Activated CD4-positive, alpha-beta T cell treated with anti-CD3 and anti-CD28 coated beads, Interleukin-2, amount 10 ng/mL, durations not matched to agents 7 days and 5 days (primary cell): ENCODE measurements at regions not wholly inside any gene's neighbourhood (a gene's known extent, or its start where the extent isn't known, plus 50 kb on each side); places are given as distances from the start of the nearest gene placed in this dataset.

ENCODE experiments used
- CTCF ChIA-PET: fragments of 350-600 bp; sonication (Branson Sonifier 250); formaldehyde crosslinking; loops from one replicate; lab custom pipeline; 2021; ENCODE audit warnings: antibody characterized with exemption; lab: Charles Lee
- POLR2A ChIA-PET: fragments of 350-600 bp; sonication (Branson Sonifier 250); formaldehyde crosslinking; loops from one replicate; lab custom pipeline; 2021; ENCODE audit warnings: antibody characterized with exemption; lab: Charles Lee
- DNase-seq: peaks from one replicate; pipeline ENCODE4 v3.0.0-alpha.2; 2020
- H3K27ac Mint-ChIP-seq: one replicate; pipeline ENCODE4 v1.8.0; 2021; ENCODE audit warnings: mild to moderate bottlenecking, moderate library complexity, mixed read lengths
- H3K27me3 Mint-ChIP-seq: one replicate; pipeline ENCODE4 v1.8.0; 2021; ENCODE audit warnings: mixed read lengths
- H3K36me3 Mint-ChIP-seq: one replicate; pipeline ENCODE4 v1.8.0; 2021; ENCODE audit warnings: low read depth, mixed read lengths
- H3K4me1 Mint-ChIP-seq: one replicate; pipeline ENCODE4 v1.8.0; 2021; ENCODE audit warnings: mixed read lengths
- H3K4me3 Mint-ChIP-seq: one replicate; pipeline ENCODE4 v1.8.0; 2021; ENCODE audit warnings: mild to moderate bottlenecking, moderate library complexity, mixed read lengths
- H3K9me3 Mint-ChIP-seq: one replicate; pipeline ENCODE4 v1.8.0; 2021; ENCODE audit warnings: mixed read lengths

DNA sequence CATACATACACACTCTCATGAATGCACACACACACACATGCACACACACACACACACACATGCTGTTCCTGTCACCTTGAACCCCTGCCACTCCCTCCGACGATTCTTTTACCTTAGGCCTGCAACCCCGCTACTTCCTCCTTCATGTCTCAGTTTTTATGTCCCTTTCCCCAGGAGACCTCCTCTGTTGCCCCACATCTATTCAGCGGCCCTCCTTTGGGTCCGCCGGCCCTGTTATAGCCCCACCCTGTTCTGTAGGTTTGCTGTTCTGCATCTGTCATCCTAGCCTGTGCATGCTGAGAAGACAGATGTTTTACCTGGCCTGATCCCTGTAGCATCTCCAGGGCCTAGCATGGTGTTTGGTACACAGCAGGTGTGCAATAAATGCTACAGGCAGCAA is 161.6 kb upstream of the PCBD1 start:
- Mint-ChIP-seq H3K27me3 (no peaks in the 10 kb centered on the region), H3K9me3 (no peaks in the 10 kb centered on the region), H3K27ac (no peak overlapping the region), H3K4me3 (no peak overlapping the region), H3K4me1 (no peaks in the 10 kb centered on the region), H3K36me3 (no peaks in the 10 kb centered on the region)
- CTCF ChIA-PET, result interaction anchor here (0.7 kb wide), 1 partner anchor 10 kb away, joined by 3 read pairs; no protein-coding TSS in a partner anchor
- DNase-seq, result no peak
- POLR2A ChIA-PET, result no interaction called here

GRCh38 chr10:71052076-71052660 is 160.2 kb upstream of the UNC5B start:
- Mint-ChIP-seq H3K27me3 (peaks cover 4% of the 10 kb centered on the region), H3K9me3 (no peaks in the 10 kb centered on the region), H3K4me1 (no peaks in the 10 kb centered on the region), H3K4me3 (no peak overlapping the region), H3K36me3 (no peaks in the 10 kb centered on the region), H3K27ac (no peak overlapping the region)
- POLR2A ChIA-PET, result no interaction called here
- DNase-seq, result no peak
- CTCF ChIA-PET, result interaction anchor here (1.5 kb wide), 1 partner anchor 12 kb away, joined by 3 read pairs; no protein-coding TSS in a partner anchor

DNA sequence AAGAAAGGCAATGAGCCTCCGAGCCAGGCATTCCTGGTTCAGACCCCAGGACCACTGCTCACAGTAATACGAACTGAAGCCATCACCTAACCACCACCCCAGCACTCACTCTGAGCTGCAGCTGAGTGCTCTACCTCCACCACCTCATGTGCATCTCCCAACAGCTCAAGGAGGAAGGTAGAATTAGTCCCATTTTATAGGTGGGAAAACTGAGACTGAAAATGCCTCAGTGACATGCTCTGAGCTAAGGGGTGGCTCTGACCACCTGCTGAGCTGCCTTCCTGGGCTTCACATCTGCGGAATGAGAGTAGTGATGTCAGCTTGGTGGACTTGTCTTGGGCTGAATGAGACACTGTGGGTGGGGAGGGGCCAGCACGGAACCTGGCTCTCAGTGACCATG is 159.7 kb upstream of the UNC5B start:
- Mint-ChIP-seq H3K4me3 (no peak overlapping the region), H3K27me3 (peaks cover 4% of the 10 kb centered on the region), H3K36me3 (no peaks in the 10 kb centered on the region), H3K4me1 (no peaks in the 10 kb centered on the region), H3K9me3 (no peaks in the 10 kb centered on the region), H3K27ac (no peak overlapping the region)
- DNase-seq, result no peak
- CTCF ChIA-PET, result interaction anchor here (1.5 kb wide), 1 partner anchor 12 kb away, joined by 3 read pairs; no protein-coding TSS in a partner anchor
- POLR2A ChIA-PET, result no interaction called here

DNA sequence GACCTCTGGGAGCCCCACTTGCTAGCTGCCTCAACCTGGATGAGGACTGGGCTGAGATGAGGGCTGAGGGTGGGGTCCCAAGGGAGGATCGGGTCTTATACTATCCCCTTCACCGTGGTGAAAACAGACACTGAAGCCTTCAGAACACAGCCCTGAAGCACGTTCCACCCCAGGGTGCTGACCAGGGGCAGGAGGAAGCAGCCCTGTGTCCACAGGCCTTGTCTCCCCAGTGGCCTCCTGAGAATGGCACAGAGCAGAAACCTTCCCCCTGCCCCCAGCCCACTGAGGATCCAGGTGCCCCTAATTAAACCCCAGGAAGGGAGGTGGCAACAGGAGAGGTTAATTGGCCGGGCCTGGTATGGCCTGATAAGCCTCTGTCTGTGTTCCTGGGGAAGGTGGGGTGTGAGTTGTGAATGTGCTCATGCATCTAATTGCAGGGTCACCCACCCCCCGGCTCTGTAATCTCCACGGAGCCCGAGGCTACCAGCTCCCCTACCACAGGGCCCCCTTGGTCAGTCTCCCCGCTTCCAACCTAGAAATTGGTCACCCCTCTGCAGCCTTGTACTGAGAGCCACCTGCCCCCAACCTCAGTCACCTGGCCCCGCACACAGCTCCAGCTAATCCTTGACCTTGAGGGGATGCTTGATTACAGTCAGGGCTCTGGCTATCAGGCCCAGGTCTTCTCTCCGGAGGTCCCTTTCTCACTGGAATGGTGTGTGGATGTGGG is 159.0 kb upstream of the UNC5B start:
- ChIA-PET POLR2A (no interaction called here), CTCF (no interaction called here)
- no peak for DNase-seq
- H3K36me3 Mint-ChIP-seq, result no peaks in the 10 kb centered on the region
- no peaks in the 10 kb centered on the region for H3K4me1 Mint-ChIP-seq
- H3K27ac Mint-ChIP-seq, result no peak overlapping the region
- peaks cover 4% of the 10 kb centered on the region for H3K27me3 Mint-ChIP-seq
- H3K9me3 Mint-ChIP-seq, result no peaks in the 10 kb centered on the region
- no peak overlapping the region for H3K4me3 Mint-ChIP-seq

DNA sequence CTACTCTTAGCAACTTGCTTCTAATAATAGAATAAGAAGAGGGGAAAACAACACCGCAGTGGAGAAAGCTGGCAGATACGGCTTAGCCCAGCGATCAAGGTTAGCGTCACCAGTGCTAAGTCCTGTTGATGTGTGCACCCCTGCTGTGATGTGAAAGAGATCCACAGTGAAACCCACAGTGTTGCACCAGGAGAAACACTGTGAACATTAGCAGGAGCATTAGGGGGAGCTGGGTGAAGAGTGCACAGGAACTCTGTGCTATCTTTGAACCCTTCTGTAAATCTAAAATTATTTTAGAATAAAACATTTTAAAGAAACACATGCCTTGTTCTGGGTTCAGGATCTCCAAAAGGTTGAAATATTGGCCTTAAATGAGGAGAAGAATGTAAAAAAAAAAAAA is 154.1 kb upstream of the UNC5B start:
- no peak overlapping the region for H3K27ac Mint-ChIP-seq
- no peaks in the 10 kb centered on the region for H3K9me3 Mint-ChIP-seq
- no peaks in the 10 kb centered on the region for H3K4me1 Mint-ChIP-seq
- H3K27me3 Mint-ChIP-seq, result peaks cover 4% of the 10 kb centered on the region
- POLR2A ChIA-PET, result no interaction called here
- no peaks in the 10 kb centered on the region for H3K36me3 Mint-ChIP-seq
- DNase-seq, result no peak
- CTCF ChIA-PET, result no interaction called here
- no peak overlapping the region for H3K4me3 Mint-ChIP-seq

- H3K36me3 Mint-ChIP-seq, result no peaks in the 10 kb centered on the region
- peaks cover 4% of the 10 kb centered on the region for H3K27me3 Mint-ChIP-seq
- POLR2A ChIA-PET, result no interaction called here
- no peak overlapping the region for H3K4me3 Mint-ChIP-seq
- DNase-seq, result no peak
- H3K9me3 Mint-ChIP-seq, result no peaks in the 10 kb centered on the region
- CTCF ChIA-PET, result interaction anchor here (1.0 kb wide), 1 partner anchor 9 kb away, joined by 3 read pairs; no protein-coding TSS in a partner anchor
- H3K27ac Mint-ChIP-seq, result no peak overlapping the region
- H3K4me1 Mint-ChIP-seq, result no peaks in the 10 kb centered on the region
These were observed 153.1 kb upstream of the UNC5B start for GRCh38 chr10:71059054-71059818.

DNA sequence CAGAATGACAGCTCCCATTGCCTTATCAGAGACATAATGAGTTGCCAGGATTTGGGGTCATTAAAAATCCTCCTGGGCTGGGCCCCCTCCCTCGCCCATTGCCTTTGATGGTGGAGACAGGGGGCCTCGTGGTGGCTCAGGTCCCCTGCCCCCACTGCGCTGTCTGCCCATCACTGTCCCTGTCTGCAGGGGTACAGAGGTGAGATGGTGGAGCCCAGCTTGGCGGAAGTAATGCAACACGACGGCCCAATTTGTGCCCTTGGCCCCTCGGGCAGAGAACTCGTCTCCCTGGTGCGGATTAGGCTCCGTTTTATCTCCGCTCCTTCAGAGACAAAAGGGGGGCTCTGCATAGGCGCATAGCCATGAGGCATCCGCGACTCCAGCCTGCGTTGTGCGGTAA is 152.4 kb upstream of the UNC5B start:
- CTCF ChIA-PET, result interaction anchor here (1.0 kb wide), 1 partner anchor 9 kb away, joined by 3 read pairs; no protein-coding TSS in a partner anchor
- no peaks in the 10 kb centered on the region for H3K9me3 Mint-ChIP-seq
- no peak overlapping the region for H3K4me3 Mint-ChIP-seq
- no peak overlapping the region for H3K27ac Mint-ChIP-seq
- H3K4me1 Mint-ChIP-seq, result no peaks in the 10 kb centered on the region
- peaks cover 4% of the 10 kb centered on the region for H3K27me3 Mint-ChIP-seq
- no peaks in the 10 kb centered on the region for H3K36me3 Mint-ChIP-seq
- no peak for DNase-seq
- POLR2A ChIA-PET, result no interaction called here

- ChIA-PET CTCF (no interaction called here), POLR2A (no interaction called here)
- Mint-ChIP-seq H3K4me1 (no peaks in the 10 kb centered on the region), H3K4me3 (no peak overlapping the region), H3K27me3 (peaks cover 2% of the 10 kb centered on the region), H3K27ac (no peak overlapping the region), H3K36me3 (no peaks in the 10 kb centered on the region), H3K9me3 (no peaks in the 10 kb centered on the region)
- no peak for DNase-seq
These were observed 151.6 kb upstream of the UNC5B start for GRCh38 chr10:71060476-71061426.

DNA sequence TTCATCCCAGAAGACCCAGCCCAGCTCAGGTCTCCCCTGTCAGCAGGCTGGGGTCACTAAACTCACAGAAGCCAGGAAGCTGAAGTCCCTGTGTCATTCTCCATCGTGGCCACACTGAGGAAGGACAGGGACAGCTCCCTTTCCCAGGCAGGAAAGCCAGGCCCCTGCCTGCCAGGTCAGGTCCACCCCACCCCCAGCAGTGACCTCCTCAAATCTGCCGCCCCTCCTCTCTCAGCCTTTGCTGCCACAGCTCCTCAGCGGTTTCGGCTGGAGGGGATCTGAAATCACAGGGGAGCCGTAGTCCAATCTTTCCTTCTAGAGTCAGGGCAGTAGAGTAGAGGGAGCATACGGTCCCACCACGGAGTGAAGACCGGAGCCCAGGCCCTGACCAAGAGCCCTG is 150.9 kb upstream of the UNC5B start:
- Mint-ChIP-seq H3K27ac (no peak overlapping the region), H3K27me3 (no peaks in the 10 kb centered on the region), H3K36me3 (no peaks in the 10 kb centered on the region), H3K4me3 (no peak overlapping the region), H3K4me1 (no peaks in the 10 kb centered on the region), H3K9me3 (no peaks in the 10 kb centered on the region)
- DNase-seq, result no peak
- ChIA-PET CTCF (no interaction called here), POLR2A (no interaction called here)

DNA sequence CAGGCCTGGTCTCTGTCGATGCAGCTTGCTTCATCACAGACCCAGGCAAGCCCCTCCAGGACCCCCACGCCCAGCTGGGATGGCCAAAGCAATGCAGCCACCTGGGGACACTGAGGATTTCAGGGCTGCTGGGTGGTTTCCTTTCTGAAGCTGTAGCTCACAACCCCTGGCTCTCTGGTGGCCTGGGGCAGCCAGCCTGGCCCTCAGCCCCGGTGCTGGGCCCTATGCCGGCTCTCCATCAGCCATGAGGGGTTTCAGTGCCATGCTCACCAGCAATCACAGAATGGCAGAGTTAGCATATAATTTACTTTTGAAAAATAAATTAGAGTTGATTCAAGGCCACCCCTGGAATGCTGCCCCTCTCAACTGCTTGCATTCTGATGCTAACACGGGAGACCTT is 150.2 kb upstream of the UNC5B start:
- DNase-seq, result no peak
- no peaks in the 10 kb centered on the region for H3K4me1 Mint-ChIP-seq
- H3K4me3 Mint-ChIP-seq, result no peak overlapping the region
- POLR2A ChIA-PET, result no interaction called here
- H3K9me3 Mint-ChIP-seq, result no peaks in the 10 kb centered on the region
- H3K36me3 Mint-ChIP-seq, result no peaks in the 10 kb centered on the region
- H3K27ac Mint-ChIP-seq, result no peak overlapping the region
- CTCF ChIA-PET, result no interaction called here
- H3K27me3 Mint-ChIP-seq, result no peaks in the 10 kb centered on the region

- H3K4me3 Mint-ChIP-seq, result no peak overlapping the region
- no peaks in the 10 kb centered on the region for H3K36me3 Mint-ChIP-seq
- ChIA-PET CTCF (interaction anchor here (1.2 kb wide), 1 partner anchor 18 kb away, joined by 4 read pairs; no protein-coding TSS in a partner anchor), POLR2A (no interaction called here)
- H3K4me1 Mint-ChIP-seq, result no peaks in the 10 kb centered on the region
- no peak for DNase-seq
- H3K9me3 Mint-ChIP-seq, result no peaks in the 10 kb centered on the region
- H3K27ac Mint-ChIP-seq, result no peak overlapping the region
- H3K27me3 Mint-ChIP-seq, result no peaks in the 10 kb centered on the region
These were observed 149.0 kb upstream of the UNC5B start for GRCh38 chr10:71063401-71063800.

- no peak for DNase-seq
- no peak overlapping the region for H3K4me3 Mint-ChIP-seq
- CTCF ChIA-PET, result interaction anchor here (0.6 to 0.9 kb wide), 2 partner anchors 13 to 23 kb away, joined by 3 read pairs; no protein-coding TSS in a partner anchor
- POLR2A ChIA-PET, result no interaction called here
- no peaks in the 10 kb centered on the region for H3K9me3 Mint-ChIP-seq
- H3K27ac Mint-ChIP-seq, result no peak overlapping the region
- no peaks in the 10 kb centered on the region for H3K36me3 Mint-ChIP-seq
- H3K4me1 Mint-ChIP-seq, result no peaks in the 10 kb centered on the region
- no peaks in the 10 kb centered on the region for H3K27me3 Mint-ChIP-seq
These were observed 147.8 kb upstream of the UNC5B start for GRCh38 chr10:71064413-71065118.
